ENCODE measurements at regions not wholly inside any gene's neighbourhood (a gene's known extent, or its start where the extent isn't known, plus 50 kb on each side); places are given as distances from the start of the nearest gene placed in this dataset.
"Not testable (repeated sequence)": the region's sequence is repeated elsewhere in the genome, so short reads cannot be mapped to it uniquely, and the experiment has no call there.

- DNase-seq, result peak; percentile 12
Observed at GRCh38 chr12:128098730-128099129, 168.2 kb upstream of the TMEM132C start.

- no peak for DNase-seq
Observed at GRCh38 chr12:128103152-128103551, 163.8 kb upstream of the TMEM132C start.

DNA sequence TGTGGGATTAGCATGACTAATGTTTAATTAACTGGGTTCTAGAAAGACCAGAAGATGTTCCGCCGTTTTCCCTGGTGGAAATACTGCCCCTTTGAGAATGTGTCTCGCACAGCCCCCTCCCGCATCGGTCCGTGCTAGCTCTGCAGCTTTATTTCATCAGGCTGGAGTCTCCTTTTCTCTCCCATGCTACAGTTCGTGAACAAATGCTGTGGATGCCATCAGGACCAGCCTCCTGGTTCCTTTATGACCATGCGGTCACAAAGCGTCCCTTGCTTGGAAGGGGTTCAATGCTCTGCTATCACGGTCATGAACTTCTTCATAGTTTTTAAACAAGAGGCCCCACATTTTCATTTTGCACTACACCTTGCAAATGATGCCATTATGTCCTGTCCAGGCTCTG lies 157.7 kb upstream of the TMEM132C start:
- DNase-seq, result no peak

DNA sequence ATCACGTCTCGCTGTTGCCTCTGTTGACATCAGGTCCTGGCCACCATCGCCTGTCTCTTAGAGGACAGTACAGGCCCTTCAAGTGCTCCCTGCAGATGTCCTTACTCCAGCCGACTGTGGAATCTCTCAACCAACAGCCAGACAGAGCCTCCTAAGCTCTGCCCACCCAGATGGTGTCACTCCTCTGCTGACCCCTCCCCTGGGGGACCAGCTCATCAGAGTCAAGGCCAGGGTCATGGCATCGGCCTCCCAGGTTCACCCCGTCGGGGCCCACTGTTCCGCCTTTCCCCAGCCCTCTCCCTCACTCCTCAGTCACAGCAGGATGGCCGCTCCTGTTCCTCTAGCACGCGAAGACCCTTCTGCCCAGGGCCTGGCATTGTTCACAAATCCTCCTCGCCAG lies 157.3 kb upstream of the TMEM132C start:
- no peak for DNase-seq

- DNase-seq, result no peak
Observed at GRCh38 chr12:128111333-128111732, 155.6 kb upstream of the TMEM132C start.

- peak; percentile 12 for DNase-seq
Observed at GRCh38 chr12:128111951-128112350, 155.0 kb upstream of the TMEM132C start.

GRCh38 chr12:128113250-128113649 lies 153.7 kb upstream of the TMEM132C start:
- DNase-seq, result not testable (repeated sequence)

DNA sequence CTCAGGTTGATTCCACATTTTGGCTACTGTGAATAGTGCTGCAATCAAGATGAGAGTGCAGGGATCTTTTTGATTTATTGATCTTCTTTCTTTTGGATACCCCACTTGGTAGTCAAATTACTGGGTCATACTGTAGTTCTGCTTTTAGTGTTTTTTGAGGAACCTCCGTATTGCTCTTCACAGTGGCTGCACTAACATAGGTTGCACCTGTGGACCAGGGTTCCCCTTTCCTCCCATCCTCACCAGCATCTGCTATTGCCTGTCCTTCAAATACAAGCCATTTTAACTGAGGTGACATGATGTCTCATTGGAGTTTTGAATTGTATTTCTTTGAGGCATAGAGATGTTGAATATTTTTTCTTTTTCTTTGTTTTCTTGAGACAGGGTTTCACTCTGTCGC lies 152.5 kb upstream of the TMEM132C start:
- DNase-seq, result no peak

- DNase-seq, result no peak
Observed at GRCh38 chr12:128116537-128116936, 150.4 kb upstream of the TMEM132C start.

GRCh38 chr12:128120035-128120434 lies 146.9 kb upstream of the TMEM132C start:
- DNase-seq, result no peak

GRCh38 chr12:128121424-128121823 lies 145.5 kb upstream of the TMEM132C start:
- no peak for DNase-seq

DNA sequence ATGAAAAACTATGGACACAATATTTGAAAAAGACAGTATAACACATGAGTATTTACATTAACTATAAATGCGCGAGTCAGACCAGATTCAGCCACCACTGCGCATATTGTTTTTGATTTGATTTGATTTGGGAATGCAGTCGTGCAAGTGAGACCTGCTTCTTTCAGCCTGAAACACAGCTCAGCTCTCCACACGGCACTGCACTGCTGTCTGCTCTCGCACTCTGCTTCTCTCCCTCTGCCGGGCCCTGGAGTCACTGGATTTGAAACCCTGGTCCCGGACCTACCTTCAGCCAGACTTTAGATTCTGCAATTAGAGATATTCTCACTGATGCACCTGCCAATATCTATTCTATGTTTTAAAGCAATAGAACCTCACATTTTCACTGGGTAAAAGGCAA lies 143.9 kb upstream of the TMEM132C start:
- no peak for DNase-seq

DNA sequence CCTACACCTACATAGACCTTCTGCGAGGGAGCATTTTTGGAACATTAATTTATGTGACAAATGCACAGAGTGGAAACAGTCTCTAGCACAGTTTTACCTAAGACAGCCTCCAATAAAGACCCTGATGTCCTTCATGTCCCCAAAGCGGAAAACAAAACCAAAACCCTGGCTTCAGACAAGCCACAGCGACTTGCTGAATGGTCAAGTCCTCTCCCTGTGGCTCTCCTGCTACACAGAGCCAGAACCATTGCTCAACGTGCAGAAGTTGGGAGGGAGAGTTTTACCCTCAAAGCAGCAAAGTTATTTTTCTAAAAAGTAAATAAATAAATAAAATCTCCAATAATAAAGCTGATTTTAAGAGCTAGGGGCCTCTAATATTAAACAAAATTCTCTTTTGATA lies 135.0 kb upstream of the TMEM132C start:
- no peak for DNase-seq

- peak; percentile 21 for DNase-seq
Observed at GRCh38 chr12:128133321-128134073, 133.5 kb upstream of the TMEM132C start.

GRCh38 chr12:128137140-128137539 lies 129.8 kb upstream of the TMEM132C start:
- DNase-seq, result no peak

DNA sequence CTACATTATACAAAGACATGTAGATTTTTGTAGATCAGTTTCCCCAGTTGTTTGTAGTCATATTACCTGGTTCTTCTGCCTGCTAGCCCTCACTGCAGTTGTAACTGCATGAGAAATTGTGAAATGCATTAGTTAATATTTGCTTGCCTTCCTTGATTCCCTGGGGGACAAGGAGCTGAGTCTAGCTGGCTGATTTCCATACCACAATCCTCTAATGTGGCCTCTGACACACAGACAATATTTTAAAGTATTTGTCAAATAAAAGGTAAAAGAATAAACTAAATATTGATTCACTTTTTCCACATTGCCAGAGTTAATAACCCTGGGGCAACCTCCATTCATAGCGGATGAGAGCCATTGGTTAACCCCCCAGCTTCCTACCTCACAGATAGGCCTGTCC lies 128.8 kb upstream of the TMEM132C start:
- DNase-seq, result no peak

DNA sequence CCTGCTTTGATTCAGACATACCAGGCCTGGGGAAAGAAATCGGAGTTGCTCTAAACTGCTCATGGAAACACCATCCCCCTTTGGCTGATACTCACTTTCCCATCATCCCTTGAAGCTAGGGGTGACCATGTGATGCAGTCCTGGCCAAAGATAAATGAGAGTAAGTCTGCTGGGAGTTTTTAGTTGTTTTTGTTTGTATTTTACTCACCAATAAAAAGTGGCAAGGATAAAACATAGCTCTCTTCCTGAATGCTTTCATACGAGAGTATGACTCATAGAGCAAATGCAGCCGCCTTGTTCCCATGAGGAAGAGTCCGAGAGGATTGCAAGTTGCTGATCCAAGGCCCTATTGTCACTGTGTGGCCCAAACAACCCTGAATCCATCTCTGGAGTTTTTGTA lies 126.4 kb upstream of the TMEM132C start:
- DNase-seq, result no peak

- DNase-seq, result no peak
Observed at GRCh38 chr12:128150961-128151360, 116.0 kb upstream of the TMEM132C start.

DNA sequence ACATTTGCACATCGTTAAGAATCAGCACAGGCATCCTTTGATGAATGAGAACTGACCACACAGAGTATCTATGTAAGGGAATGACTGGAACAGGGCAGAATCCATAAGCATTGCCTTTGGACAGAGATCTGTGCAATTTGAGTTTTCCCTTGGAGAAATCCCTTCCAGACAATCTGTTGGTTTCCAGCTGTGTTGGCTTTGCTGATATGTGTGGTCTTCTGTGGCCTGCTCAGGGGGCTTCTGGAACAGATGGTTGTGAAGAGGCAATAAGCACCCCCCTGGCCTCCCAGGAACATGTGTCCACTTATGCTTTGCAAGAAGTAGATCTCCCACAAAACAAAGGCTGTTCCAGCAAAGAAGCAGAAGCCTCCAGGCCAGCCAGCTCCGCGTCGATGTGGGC lies 111.4 kb upstream of the TMEM132C start:
- DNase-seq, result no peak

- no peak for DNase-seq
Observed at GRCh38 chr12:128163086-128163485, 103.9 kb upstream of the TMEM132C start.

GRCh38 chr12:128164533-128164932 lies 102.4 kb upstream of the TMEM132C start:
- DNase-seq, result no peak

DNA sequence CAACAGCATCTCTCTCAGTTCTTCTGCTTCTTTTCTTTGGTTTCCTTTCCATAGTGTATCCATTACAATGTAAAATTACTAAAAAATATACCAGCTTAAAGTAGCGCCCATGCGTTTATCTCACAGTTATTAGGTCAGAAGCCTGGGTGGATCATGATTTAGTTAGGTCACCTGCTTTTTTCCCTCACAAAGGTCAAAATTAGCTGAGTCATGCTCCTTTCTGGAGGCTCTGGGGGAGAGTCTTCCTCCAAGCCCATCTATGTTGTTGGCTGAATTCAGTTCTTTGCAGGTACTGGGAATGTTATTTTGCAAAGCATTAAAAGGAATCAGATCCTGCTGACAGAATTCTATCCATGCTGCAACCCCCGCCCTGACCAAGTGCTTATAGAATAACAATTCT lies 101.6 kb upstream of the TMEM132C start:
- no peak for DNase-seq

DNA sequence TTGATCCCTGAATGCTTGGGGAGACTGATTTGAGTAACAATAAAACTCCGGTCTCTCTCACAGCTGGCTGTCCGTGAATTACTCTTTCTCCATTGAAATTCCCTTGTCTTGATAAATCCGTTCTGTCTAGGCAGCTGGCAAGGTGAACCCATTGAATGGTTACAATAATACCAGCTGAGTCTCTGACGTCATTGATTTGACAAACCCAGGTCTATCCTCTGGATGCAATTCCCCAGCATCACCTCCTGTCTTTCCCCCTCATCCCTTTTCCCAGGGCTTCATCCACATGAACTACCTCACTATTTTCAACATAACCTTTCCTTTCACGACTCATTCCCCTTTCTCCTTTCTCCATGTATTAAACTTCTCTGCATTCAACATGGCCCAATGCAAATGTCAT lies 98.7 kb upstream of the TMEM132C start:
- no peak for DNase-seq

- DNase-seq, result no peak
Observed at GRCh38 chr12:128170181-128170580, 96.8 kb upstream of the TMEM132C start.

- DNase-seq, result no peak
Observed at GRCh38 chr12:128178565-128178964, 88.4 kb upstream of the TMEM132C start.

Data from retina (tissue), 1 donor.